ENCODE measurements at regions not wholly inside any gene's neighbourhood (a gene's known extent, or its start where the extent isn't known, plus 50 kb on each side); places are given as distances from the start of the nearest gene placed in this dataset.

GRCh38 chr4:136000246-136000645 lies 1532.0 kb downstream of the PCDH18 start:
- H4K20me1 ChIP-seq (ENCODE audit: insufficient read depth), result no peaks in the 10 kb centered on the region
- no peaks in the 10 kb centered on the region for H3K9me3 ChIP-seq (ENCODE audit: insufficient read depth, low read depth)
- no peak for DNase-seq
- ChIA-PET POLR2A (ENCODE audit: unreplicated experiment) (no interaction called here), CTCF (no interaction called here)
- H3K4me1 ChIP-seq (replicated peaks; ENCODE audit: insufficient read depth), result no peaks in the 10 kb centered on the region
- H2AFZ ChIP-seq, result no peak overlapping the region
- no TSS peak for BruUV-seq (replicated peaks)
- intact Hi-C loops (cut with micrococcal nuclease; ENCODE audit: unreplicated experiment), result no loop called here
- no peak overlapping the region for H3K4me3 ChIP-seq
- no peak overlapping the region for H3K4me2 ChIP-seq
- no peaks in the 10 kb centered on the region for H3K79me2 ChIP-seq (ENCODE audit: low read depth)
- TF ChIP-seq CTCF (conservative IDR thresholded peaks at IDR 0.05), result no peak
- TF ChIP-seq EZH2 (IDR thresholded peaks at IDR 0.05; ENCODE audit: low read depth), result no peak
- H3K36me3 ChIP-seq (ENCODE audit: low read depth), result no peaks in the 10 kb centered on the region
- H3K27ac ChIP-seq, result no peak overlapping the region
- H3K9me2 ChIP-seq (ENCODE audit: insufficient read depth), result no peaks in the 10 kb centered on the region
- H3K27me3 ChIP-seq (ENCODE audit: insufficient read depth, low read depth), result no peaks in the 10 kb centered on the region
- H3F3A ChIP-seq (ENCODE audit: insufficient read depth, low read depth), result no peaks in the 10 kb centered on the region

- TF ChIP-seq CTCF (conservative IDR thresholded peaks at IDR 0.05) (no peak), EZH2 (IDR thresholded peaks at IDR 0.05; ENCODE audit: low read depth) (no peak)
- H3K27me3 ChIP-seq (ENCODE audit: insufficient read depth, low read depth), result no peaks in the 10 kb centered on the region
- H3K9me3 ChIP-seq (ENCODE audit: insufficient read depth, low read depth), result no peaks in the 10 kb centered on the region
- no peak for DNase-seq
- no peak overlapping the region for H3K27ac ChIP-seq
- ChIA-PET POLR2A (ENCODE audit: unreplicated experiment) (no interaction called here), CTCF (no interaction called here)
- intact Hi-C loops (cut with micrococcal nuclease; ENCODE audit: unreplicated experiment), result no loop called here
- no peak overlapping the region for H2AFZ ChIP-seq
- no peaks in the 10 kb centered on the region for H3F3A ChIP-seq (ENCODE audit: insufficient read depth, low read depth)
- H3K36me3 ChIP-seq (ENCODE audit: low read depth), result no peaks in the 10 kb centered on the region
- no peak overlapping the region for H3K4me2 ChIP-seq
- no TSS peak for BruUV-seq (replicated peaks)
- no peaks in the 10 kb centered on the region for H3K9me2 ChIP-seq (ENCODE audit: insufficient read depth)
- no peaks in the 10 kb centered on the region for H3K79me2 ChIP-seq (ENCODE audit: low read depth)
- no peaks in the 10 kb centered on the region for H4K20me1 ChIP-seq (ENCODE audit: insufficient read depth)
- no peaks in the 10 kb centered on the region for H3K4me1 ChIP-seq (replicated peaks; ENCODE audit: insufficient read depth)
- H3K4me3 ChIP-seq, result no peak overlapping the region
Measured at GRCh38 chr4:135994360-135994759, 1537.9 kb downstream of the PCDH18 start.

GRCh38 chr4:135976860-135977259 lies 1555.4 kb downstream of the PCDH18 start:
- H3K9me2 ChIP-seq (ENCODE audit: insufficient read depth), result no peaks in the 10 kb centered on the region
- no peaks in the 10 kb centered on the region for H4K20me1 ChIP-seq (ENCODE audit: insufficient read depth)
- ChIA-PET CTCF (no interaction called here), POLR2A (ENCODE audit: unreplicated experiment) (no interaction called here)
- no peaks in the 10 kb centered on the region for H3K4me1 ChIP-seq (replicated peaks; ENCODE audit: insufficient read depth)
- no peak overlapping the region for H2AFZ ChIP-seq
- no peak overlapping the region for H3K4me3 ChIP-seq
- H3K27ac ChIP-seq, result no peak overlapping the region
- no peaks in the 10 kb centered on the region for H3K9me3 ChIP-seq (ENCODE audit: insufficient read depth, low read depth)
- no peak for TF ChIP-seq EZH2 (IDR thresholded peaks at IDR 0.05; ENCODE audit: low read depth)
- TF ChIP-seq CTCF (conservative IDR thresholded peaks at IDR 0.05), result no peak
- no TSS peak for BruUV-seq (replicated peaks)
- no peak overlapping the region for H3K4me2 ChIP-seq
- H3K36me3 ChIP-seq (ENCODE audit: low read depth), result no peaks in the 10 kb centered on the region
- intact Hi-C loops (cut with micrococcal nuclease; ENCODE audit: unreplicated experiment), result no loop called here
- no peak for DNase-seq
- no peaks in the 10 kb centered on the region for H3K27me3 ChIP-seq (ENCODE audit: insufficient read depth, low read depth)
- no peaks in the 10 kb centered on the region for H3F3A ChIP-seq (ENCODE audit: insufficient read depth, low read depth)
- no peaks in the 10 kb centered on the region for H3K79me2 ChIP-seq (ENCODE audit: low read depth)

Data from PC-9 (cell line).